ENCODE measurements at regions not wholly inside any gene's neighbourhood (a gene's known extent, or its start where the extent isn't known, plus 50 kb on each side); places are given as distances from the start of the nearest gene placed in this dataset.

GRCh38 chr5:74289691-74290090 lies 350.8 kb downstream of the ENC1 start:
- TF ChIP-seq, protein P1, sequence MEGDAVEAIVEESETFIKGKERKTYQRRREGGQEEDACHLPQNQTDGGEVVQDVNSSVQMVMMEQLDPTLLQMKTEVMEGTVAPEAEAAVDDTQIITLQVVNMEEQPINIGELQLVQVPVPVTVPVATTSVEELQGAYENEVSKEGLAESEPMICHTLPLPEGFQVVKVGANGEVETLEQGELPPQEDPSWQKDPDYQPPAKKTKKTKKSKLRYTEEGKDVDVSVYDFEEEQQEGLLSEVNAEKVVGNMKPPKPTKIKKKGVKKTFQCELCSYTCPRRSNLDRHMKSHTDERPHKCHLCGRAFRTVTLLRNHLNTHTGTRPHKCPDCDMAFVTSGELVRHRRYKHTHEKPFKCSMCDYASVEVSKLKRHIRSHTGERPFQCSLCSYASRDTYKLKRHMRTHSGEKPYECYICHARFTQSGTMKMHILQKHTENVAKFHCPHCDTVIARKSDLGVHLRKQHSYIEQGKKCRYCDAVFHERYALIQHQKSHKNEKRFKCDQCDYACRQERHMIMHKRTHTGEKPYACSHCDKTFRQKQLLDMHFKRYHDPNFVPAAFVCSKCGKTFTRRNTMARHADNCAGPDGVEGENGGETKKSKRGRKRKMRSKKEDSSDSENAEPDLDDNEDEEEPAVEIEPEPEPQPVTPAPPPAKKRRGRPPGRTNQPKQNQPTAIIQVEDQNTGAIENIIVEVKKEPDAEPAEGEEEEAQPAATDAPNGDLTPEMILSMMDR (conservative IDR thresholded peaks at IDR 0.05; ENCODE audit: low read depth, low read length): no peak
- H3K4me3 ChIP-seq (ENCODE audit: low read length): no peak overlapping the region
- DNase-seq (ENCODE audit: low read depth): no peak

GRCh38 chr5:74289238-74289637 lies 351.3 kb downstream of the ENC1 start:
- no peak for DNase-seq (ENCODE audit: low read depth)
- TF ChIP-seq, protein P1 (conservative IDR thresholded peaks at IDR 0.05; ENCODE audit: low read depth, low read length): no peak
- no peak overlapping the region for H3K4me3 ChIP-seq (ENCODE audit: low read length)

DNA sequence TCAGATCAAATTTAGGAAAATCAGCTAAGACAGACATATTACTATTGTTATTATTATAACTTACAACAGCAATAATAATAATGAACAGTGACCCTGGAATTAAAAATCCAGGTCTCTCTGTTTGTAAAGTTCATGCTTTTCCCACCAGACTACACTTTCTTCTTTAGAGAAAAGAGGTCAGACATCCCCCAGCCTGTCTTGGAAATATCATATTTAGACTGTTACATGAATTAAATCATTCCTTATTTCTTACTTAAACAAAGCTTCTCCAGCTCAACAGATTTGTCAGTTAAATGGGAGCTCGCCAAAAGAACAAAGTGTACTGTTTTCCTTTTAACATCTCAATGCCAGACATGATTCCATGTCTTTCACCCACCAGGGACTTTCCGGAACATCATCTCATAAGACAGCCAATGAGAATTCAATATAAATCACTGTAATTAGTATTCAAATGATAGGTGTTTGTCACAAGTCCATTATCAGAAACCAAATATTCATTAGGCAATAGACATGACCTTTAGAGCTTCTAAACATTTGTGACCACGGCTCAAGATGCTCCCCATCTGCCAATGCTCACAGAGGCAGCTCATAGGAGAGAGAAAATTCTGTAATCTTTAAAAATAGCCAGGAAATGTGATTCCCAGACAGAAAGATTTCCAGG lies 351.9 kb downstream of the ENC1 start:
- DNase-seq (ENCODE audit: low read depth): no peak
- H3K4me3 ChIP-seq (ENCODE audit: low read length): no peak overlapping the region
- TF ChIP-seq, protein P1 (conservative IDR thresholded peaks at IDR 0.05; ENCODE audit: low read depth, low read length): no peak

DNA sequence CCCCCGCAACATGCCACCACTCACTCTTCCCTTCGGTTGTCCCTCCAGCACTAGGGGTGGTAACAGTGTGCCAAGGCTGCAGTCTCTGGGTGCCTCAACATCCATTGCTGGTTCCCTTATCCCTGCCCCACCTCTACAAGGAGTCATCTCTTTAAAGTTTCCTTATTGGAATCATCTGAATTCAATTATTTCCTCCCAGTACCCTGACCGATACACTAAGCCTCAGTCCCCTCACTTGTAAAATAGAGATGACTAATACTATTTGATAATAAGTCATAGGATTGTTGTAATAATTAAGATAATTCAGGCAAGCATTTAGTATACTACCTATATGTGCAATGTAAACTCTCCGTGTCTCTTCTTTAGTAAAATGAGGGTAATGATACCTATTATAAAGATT lies 352.5 kb downstream of the ENC1 start:
- TF ChIP-seq, protein P1 (conservative IDR thresholded peaks at IDR 0.05; ENCODE audit: low read depth, low read length): no peak
- DNase-seq (ENCODE audit: low read depth): no peak
- no peak overlapping the region for H3K4me3 ChIP-seq (ENCODE audit: low read length)

DNA sequence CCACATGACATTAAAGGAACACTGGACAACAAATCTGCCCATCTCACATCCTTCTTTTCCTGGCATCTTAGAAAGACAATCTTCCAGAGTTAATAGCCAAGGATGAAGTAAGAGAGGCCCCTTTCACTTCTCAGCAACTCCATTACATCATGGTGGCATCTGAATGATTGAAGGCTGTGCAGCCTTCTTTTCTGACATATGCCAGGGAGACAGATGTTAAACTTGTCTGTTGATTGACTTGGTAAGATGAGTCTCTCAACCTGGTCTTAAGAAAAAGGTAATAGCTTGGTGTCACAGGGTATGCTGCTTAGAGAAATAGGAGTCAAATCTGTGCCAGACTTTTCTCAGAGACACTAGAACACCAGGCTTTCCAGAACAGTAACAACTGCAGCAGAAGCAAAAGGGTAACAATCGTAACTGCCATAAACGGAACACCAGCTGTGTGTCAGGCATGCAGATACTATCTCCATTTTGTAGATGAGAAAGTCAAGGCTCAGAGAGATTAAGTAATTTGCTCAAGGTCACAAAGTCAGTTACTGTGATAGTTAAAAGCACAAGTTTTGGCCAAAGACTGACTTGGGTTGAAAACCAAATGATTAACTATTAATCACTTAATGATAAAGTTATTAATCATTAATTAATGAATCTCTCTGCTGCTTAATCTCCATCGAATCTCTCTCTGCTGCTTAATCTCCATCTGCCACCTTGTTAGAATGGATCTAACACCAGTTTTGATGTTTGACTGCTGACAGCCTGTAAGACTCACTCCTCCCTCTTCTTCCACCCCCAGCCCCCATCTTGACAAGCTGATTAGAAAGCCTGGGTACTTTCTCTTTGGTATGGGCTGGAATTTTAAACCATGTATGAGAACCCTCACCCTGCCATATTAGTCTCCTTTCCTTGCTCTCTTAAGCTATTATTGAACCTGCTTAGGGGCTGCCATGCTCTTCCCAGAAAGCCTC lies 353.5 kb downstream of the ENC1 start:
- no peak for DNase-seq (ENCODE audit: low read depth)
- TF ChIP-seq, protein P1 (conservative IDR thresholded peaks at IDR 0.05; ENCODE audit: low read depth, low read length): no peak
- no peak overlapping the region for H3K4me3 ChIP-seq (ENCODE audit: low read length)

DNA sequence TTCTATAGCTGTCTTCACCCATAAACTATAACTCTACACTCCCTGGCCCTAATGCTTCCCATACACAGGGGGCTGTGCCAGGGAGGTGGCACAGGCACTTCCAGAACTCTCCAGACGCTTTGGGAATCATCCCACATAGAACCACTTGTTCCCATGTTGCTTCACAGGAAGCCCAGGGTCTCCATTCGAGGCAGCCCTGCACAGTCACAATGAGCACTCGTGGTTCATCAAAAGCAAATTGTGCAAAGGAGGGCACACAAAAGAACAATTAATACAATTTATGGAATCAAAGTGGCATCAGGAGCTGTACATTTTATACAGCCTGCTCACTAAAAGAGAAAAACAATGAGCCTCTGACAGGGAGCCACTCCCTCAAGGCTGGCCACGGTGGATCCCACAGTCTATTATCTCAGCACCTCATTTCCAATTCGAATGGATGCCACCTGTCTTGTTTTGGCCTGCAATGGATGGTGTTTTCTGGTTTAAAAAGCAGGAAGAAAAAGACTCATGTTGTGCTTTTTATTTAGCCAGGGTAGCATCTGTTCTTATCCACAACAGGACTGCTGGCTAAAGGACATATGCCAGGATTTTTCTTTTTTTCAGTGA lies 354.8 kb downstream of the ENC1 start:
- DNase-seq (ENCODE audit: low read depth): no peak
- H3K4me3 ChIP-seq (ENCODE audit: low read length): no peak overlapping the region
- TF ChIP-seq, protein P1 (conservative IDR thresholded peaks at IDR 0.05; ENCODE audit: low read depth, low read length): no peak
